ENCODE measurements at regions not wholly inside any gene's neighbourhood (a gene's known extent, or its start where the extent isn't known, plus 50 kb on each side); places are given as distances from the start of the nearest gene placed in this dataset.

DNA sequence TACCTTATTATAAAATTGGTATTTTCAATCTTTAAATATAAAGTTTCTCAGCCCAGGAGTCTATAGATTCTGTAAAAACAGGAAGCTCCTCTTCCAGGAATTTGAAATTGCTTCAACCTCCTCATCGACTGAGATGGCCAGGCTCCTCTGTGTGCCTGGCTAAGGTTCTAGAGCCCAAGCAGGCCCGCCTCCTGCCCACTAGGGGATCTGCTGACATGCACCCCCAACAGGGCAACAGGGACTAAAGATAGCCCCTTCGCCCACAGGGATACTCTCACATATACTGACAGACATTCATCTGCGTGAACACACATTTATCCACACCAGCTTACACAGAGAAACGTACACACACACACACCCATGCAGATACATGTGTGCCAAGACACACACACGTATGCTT, 183.1 kb upstream of the TLE3 start (continued):
- TF ChIP-seq MEF2A (IDR thresholded peaks at IDR 0.05; ENCODE audit: insufficient read depth, low read depth, low read length) (no peak), BHLHE40 (IDR thresholded peaks at IDR 0.05; ENCODE audit: borderline replicate concordance in 1 of 2, low read depth in 2 of 2, low read length in 1 of 2) (no peak)

DNA sequence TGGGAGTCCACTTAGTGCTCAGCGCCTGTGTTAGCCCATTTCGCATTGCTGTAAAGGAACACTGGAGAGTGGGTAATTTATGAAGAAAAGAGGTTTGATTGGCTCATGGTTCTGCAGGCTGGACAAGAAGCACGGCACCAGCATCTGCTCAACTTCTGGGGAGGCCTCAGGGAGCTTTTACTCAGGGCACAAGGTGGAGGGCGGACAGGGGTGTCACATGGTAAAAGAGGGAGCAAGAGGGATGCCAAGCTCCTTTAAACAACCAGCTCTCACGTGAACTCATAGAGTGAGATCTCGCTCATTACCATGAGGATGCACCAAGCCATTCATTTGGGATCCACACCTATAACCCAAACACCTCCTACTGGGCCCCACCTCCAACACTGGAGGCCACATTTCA, 181.4 kb upstream of the TLE3 start:
- no peak overlapping the region for H3K4me3 ChIP-seq
- H3K27ac ChIP-seq (ENCODE audit: control insufficient read depth, insufficient read depth) = no peak overlapping the region
- BruUV-seq (replicated peaks) = no TSS peak
- no peak for DNase-seq (ENCODE audit: low read depth, low spot score)
- no peaks in the 10 kb centered on the region for H3K9me3 ChIP-seq (replicated peaks; ENCODE audit: control insufficient read depth, insufficient read depth, low read length)
- ChIA-PET POLR2A (no interaction called here), CTCF (interaction anchor here (0.8 kb wide), 1 partner anchor 166 kb away, joined by 3 read pairs; no protein-coding TSS in a partner anchor), SMC1A (ENCODE audit: uncharacterized antibody, unreplicated experiment) (interaction anchor here (1.0 to 1.1 kb wide), 2 partner anchors 9 to 14 kb away, joined by 4 read pairs; no protein-coding TSS in a partner anchor), RAD21 (ENCODE audit: unreplicated experiment) (no interaction called here)
- no peak for FAIRE-seq
- no peak overlapping the region for H2AFZ ChIP-seq (ENCODE audit: control insufficient read depth, low read depth, low read length)
- no peaks in the 10 kb centered on the region; a peak in 1 of 4 replicates for H3K27me3 ChIP-seq (replicated peaks in 1 of 2; ENCODE audit: control insufficient read depth in 2 of 2, insufficient read depth in 2 of 2, low read length in 1 of 2)
- H4K20me1 ChIP-seq (ENCODE audit: control insufficient read depth, insufficient read depth) = no peaks in the 10 kb centered on the region
- H3K4me1 ChIP-seq (ENCODE audit: control insufficient read depth, insufficient read depth, low read length) = 0 out of 2 replicates have a peak, but pooled peaks cover 3% of the 10 kb centered on the region
- ATAC-seq = no peak
- intact Hi-C loops (cut with micrococcal nuclease; ENCODE audit: unreplicated experiment) = no loop called here
- H3K9ac ChIP-seq (ENCODE audit: control insufficient read depth, insufficient read depth, low read length) = no peak overlapping the region
- no peaks in the 10 kb centered on the region for H3K79me2 ChIP-seq (ENCODE audit: control insufficient read depth, insufficient read depth, low read length)
- WGBS (ENCODE audit: insufficient coverage, insufficient replicate concordance, low lambda C conversion rate, missing lambda C conversion rate) = 85% methylated on average over 6 of the region's 6 CpGs
- in situ Hi-C loops (cut with MboI) = no loop called here
- H3K36me3 ChIP-seq (ENCODE audit: control insufficient read depth in 2 of 2, insufficient read depth in 2 of 2, low read length in 1 of 2) = no peaks in the 10 kb centered on the region
- no peak overlapping the region for H3K4me2 ChIP-seq (ENCODE audit: control insufficient read depth, insufficient read depth)
- TF ChIP-seq ETV6 (conservative IDR thresholded peaks at IDR 0.05 in 1 of 2, IDR thresholded peaks at IDR 0.05 in 1 of 2; ENCODE audit: borderline replicate concordance in 1 of 2, low read depth in 1 of 2) = no peak
- no peak for TF ChIP-seq YY1 (IDR thresholded peaks at IDR 0.05; ENCODE audit: low read depth, low read length)
- TF ChIP-seq, protein P1, sequence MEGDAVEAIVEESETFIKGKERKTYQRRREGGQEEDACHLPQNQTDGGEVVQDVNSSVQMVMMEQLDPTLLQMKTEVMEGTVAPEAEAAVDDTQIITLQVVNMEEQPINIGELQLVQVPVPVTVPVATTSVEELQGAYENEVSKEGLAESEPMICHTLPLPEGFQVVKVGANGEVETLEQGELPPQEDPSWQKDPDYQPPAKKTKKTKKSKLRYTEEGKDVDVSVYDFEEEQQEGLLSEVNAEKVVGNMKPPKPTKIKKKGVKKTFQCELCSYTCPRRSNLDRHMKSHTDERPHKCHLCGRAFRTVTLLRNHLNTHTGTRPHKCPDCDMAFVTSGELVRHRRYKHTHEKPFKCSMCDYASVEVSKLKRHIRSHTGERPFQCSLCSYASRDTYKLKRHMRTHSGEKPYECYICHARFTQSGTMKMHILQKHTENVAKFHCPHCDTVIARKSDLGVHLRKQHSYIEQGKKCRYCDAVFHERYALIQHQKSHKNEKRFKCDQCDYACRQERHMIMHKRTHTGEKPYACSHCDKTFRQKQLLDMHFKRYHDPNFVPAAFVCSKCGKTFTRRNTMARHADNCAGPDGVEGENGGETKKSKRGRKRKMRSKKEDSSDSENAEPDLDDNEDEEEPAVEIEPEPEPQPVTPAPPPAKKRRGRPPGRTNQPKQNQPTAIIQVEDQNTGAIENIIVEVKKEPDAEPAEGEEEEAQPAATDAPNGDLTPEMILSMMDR (IDR thresholded peaks at IDR 0.05 in 2 of 3, conservative IDR thresholded peaks at IDR 0.05 in 1 of 3; ENCODE audit: control insufficient read depth in 2 of 3, extremely low read depth in 1 of 3, insufficient read depth in 1 of 3, low read depth in 3 of 3, low read length in 3 of 3) = no peak
- TF ChIP-seq, protein P2, sequence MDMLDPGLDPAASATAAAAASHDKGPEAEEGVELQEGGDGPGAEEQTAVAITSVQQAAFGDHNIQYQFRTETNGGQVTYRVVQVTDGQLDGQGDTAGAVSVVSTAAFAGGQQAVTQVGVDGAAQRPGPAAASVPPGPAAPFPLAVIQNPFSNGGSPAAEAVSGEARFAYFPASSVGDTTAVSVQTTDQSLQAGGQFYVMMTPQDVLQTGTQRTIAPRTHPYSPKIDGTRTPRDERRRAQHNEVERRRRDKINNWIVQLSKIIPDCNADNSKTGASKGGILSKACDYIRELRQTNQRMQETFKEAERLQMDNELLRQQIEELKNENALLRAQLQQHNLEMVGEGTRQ (IDR thresholded peaks at IDR 0.05; ENCODE audit: borderline replicate concordance, low read depth, low read length) = no peak
- no peak for TF ChIP-seq NR2C2 (IDR thresholded peaks at IDR 0.05; ENCODE audit: borderline replicate concordance, control insufficient read depth, insufficient read length, low read depth)
- TF ChIP-seq, protein P3, sequence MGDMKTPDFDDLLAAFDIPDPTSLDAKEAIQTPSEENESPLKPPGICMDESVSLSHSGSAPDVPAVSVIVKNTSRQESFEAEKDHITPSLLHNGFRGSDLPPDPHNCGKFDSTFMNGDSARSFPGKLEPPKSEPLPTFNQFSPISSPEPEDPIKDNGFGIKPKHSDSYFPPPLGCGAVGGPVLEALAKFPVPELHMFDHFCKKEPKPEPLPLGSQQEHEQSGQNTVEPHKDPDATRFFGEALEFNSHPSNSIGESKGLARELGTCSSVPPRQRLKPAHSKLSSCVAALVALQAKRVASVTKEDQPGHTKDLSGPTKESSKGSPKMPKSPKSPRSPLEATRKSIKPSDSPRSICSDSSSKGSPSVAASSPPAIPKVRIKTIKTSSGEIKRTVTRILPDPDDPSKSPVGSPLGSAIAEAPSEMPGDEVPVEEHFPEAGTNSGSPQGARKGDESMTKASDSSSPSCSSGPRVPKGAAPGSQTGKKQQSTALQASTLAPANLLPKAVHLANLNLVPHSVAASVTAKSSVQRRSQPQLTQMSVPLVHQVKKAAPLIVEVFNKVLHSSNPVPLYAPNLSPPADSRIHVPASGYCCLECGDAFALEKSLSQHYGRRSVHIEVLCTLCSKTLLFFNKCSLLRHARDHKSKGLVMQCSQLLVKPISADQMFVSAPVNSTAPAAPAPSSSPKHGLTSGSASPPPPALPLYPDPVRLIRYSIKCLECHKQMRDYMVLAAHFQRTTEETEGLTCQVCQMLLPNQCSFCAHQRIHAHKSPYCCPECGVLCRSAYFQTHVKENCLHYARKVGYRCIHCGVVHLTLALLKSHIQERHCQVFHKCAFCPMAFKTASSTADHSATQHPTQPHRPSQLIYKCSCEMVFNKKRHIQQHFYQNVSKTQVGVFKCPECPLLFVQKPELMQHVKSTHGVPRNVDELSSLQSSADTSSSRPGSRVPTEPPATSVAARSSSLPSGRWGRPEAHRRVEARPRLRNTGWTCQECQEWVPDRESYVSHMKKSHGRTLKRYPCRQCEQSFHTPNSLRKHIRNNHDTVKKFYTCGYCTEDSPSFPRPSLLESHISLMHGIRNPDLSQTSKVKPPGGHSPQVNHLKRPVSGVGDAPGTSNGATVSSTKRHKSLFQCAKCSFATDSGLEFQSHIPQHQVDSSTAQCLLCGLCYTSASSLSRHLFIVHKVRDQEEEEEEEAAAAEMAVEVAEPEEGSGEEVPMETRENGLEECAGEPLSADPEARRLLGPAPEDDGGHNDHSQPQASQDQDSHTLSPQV (IDR thresholded peaks at IDR 0.05) = no peak
- TF ChIP-seq CBFB (IDR thresholded peaks at IDR 0.05; ENCODE audit: low read depth) = no peak
- TF ChIP-seq ZNF207 (IDR thresholded peaks at IDR 0.05; ENCODE audit: borderline replicate concordance) = no peak
- no peak for TF ChIP-seq SIN3A (IDR thresholded peaks at IDR 0.05; ENCODE audit: low read depth, low read length)
- TF ChIP-seq RAD51 (IDR thresholded peaks at IDR 0.05) = no peak
- TF ChIP-seq MYB (IDR thresholded peaks at IDR 0.05; ENCODE audit: borderline replicate concordance, low read depth, low read length) = no peak
- no peak for TF ChIP-seq CHD2 (IDR thresholded peaks at IDR 0.05; ENCODE audit: borderline replicate concordance, low read depth, low read length)
- TF ChIP-seq WRNIP1 (IDR thresholded peaks at IDR 0.05; ENCODE audit: borderline replicate concordance, low read depth, low read length) = no peak
- no peak for TF ChIP-seq FOXM1 (IDR thresholded peaks at IDR 0.05; ENCODE audit: low read depth, low read length)
- TF ChIP-seq RCOR1 (conservative IDR thresholded peaks at IDR 0.05; ENCODE audit: low read depth, low read length) = no peak
